ENCODE measurements at regions not wholly inside any gene's neighbourhood (a gene's known extent, or its start where the extent isn't known, plus 50 kb on each side); places are given as distances from the start of the nearest gene placed in this dataset.

GRCh38 chr12:102571889-102572288, 91.5 kb upstream of the IGF1 start:
- no peak for TF ChIP-seq CTCF (IDR thresholded peaks at IDR 0.05)
- TF ChIP-seq POLR2AphosphoS5 (IDR thresholded peaks at IDR 0.05; ENCODE audit: low read depth, low read length) = no peak
- no peak for TF ChIP-seq REST (IDR thresholded peaks at IDR 0.05; ENCODE audit: insufficient read depth in 1 of 2, low read depth in 2 of 2, low read length in 1 of 2)
